SU-DHL-6 (cell line): ENCODE measurements at regions not wholly inside any gene's neighbourhood (a gene's known extent, or its start where the extent isn't known, plus 50 kb on each side); places are given as distances from the start of the nearest gene placed in this dataset.
"Not testable (repeated sequence)": the region's sequence is repeated elsewhere in the genome, so short reads cannot be mapped to it uniquely, and the experiment has no call there.

Experiments
- H2AFZ ChIP-seq: fragments of 200-600 bp; sonication (generic); 2 replicates; pipeline ENCODE4 v1.6.1; 2014; ENCODE audit warnings: low read depth, mild to moderate bottlenecking, moderate library complexity, mixed read lengths, antibody characterized with exemption, low read length; ENCODE audit not compliant: severe bottlenecking
- H3F3A ChIP-seq: fragments of 200-600 bp; shearing (Covaris generic); 2 replicates; pipeline ENCODE4 v1.6.0; 2016; ENCODE audit warnings: antibody characterized with exemption, mild to moderate bottlenecking; ENCODE audit not compliant: insufficient read depth
- H3K27ac ChIP-seq: fragments of 200-600 bp; sonication (generic); 2 replicates; pipeline ENCODE4 v1.5.1; 2016; ENCODE audit warnings: low read depth, mild to moderate bottlenecking, low read length, moderate library complexity, mixed read lengths
- H3K27me3 ChIP-seq: fragments of 200-600 bp; sonication (generic), shearing (Covaris generic); 2 replicates; pipeline ENCODE4 v1.6.0; 2014; ENCODE audit warnings: mild to moderate bottlenecking, low read length
- H3K36me3 ChIP-seq: fragments of 200-600 bp; sonication (generic); 2 replicates; pipeline ENCODE4 v1.6.1; 2014; ENCODE audit warnings: mild to moderate bottlenecking, low read length, mixed read lengths
- H3K4me2 ChIP-seq: fragments of 300-600, 200-600 bp; shearing (Covaris generic), sonication (generic); 2 replicates; pipeline ENCODE4 v1.6.0; 2014; ENCODE audit warnings: low read length, low read depth, mild to moderate bottlenecking; ENCODE audit not compliant: poor library complexity, severe bottlenecking
- H3K4me3 ChIP-seq: fragments of 200-600 bp; sonication (generic); 2 replicates; pipeline ENCODE4 v1.5.1; 2014; ENCODE audit warnings: antibody characterized with exemption, low read length, mild to moderate bottlenecking, mixed read lengths; ENCODE audit not compliant: insufficient read depth, poor library complexity, severe bottlenecking
- H3K79me2 ChIP-seq: fragments of 200-600 bp; sonication (generic); 2 replicates; pipeline ENCODE4 v1.6.1; 2014; ENCODE audit warnings: mild to moderate bottlenecking, low read length, moderate library complexity; ENCODE audit not compliant: insufficient read depth
- H3K9ac ChIP-seq: fragments of 200-600 bp; sonication (generic); 2 replicates; pipeline ENCODE4 v1.7.0; 2014; ENCODE audit warnings: mild to moderate bottlenecking, low read length
- H3K9me2 ChIP-seq: fragments of 200-600 bp; sonication (generic); replicated peaks from 2 replicates; pipeline ENCODE4 v1.6.1; 2014; ENCODE audit warnings: low read length; ENCODE audit not compliant: insufficient read depth
- H3K9me3 ChIP-seq: fragments of 200-600 bp; sonication (generic); 2 replicates; pipeline ENCODE4 v1.6.1; 2014; ENCODE audit warnings: low read length, mixed read lengths; ENCODE audit not compliant: insufficient read depth
- H4K20me1 ChIP-seq: fragments of 200-600 bp; sonication (generic); 2 replicates; pipeline ENCODE4 v1.6.1; 2014; ENCODE audit warnings: low read depth, mild to moderate bottlenecking, antibody characterized with exemption, low read length, moderate library complexity, mixed read lengths
- EZH2phosphoT487 ChIP-seq: fragments of 200-600 bp; sonication (generic), shearing (Covaris generic); conservative IDR thresholded peaks from 2 replicates; pipeline ENCODE4 v1.6.1; 2018; ENCODE audit warnings: mild to moderate bottlenecking, antibody characterized with exemption, low read length, moderate library complexity, mixed read lengths
- TF ChIP-seq, protein P1 (sequence below): fragments of 200-600 bp; sonication (generic); IDR thresholded peaks from one replicate; pipeline ENCODE4 v1.5.1; 2017; ENCODE audit warnings: antibody characterized with exemption, mild to moderate bottlenecking, low read length, moderate library complexity; ENCODE audit not compliant: insufficient read depth, poor library complexity, severe bottlenecking

DNA sequence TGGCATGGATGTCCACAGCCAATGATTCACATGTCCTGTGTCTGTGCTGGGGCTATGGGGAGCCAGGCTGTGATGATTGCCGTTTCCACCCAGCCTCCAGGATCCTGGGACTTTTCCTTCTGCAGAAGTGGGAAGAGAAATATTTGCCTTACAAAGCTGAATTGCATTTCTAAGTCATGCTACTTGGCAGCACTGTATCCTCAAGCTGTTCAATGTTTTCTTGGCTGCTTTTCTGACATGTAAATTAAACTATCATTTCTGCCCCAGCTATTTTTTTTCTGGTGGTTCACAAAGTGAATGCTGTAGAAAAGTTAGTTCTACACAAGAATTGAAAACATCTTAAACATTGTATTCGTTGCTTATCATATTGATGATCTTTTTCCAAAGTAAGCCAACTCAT is 51.9 kb upstream of the TCERG1L start:
- Histone ChIP-seq H3K27ac (no peak overlapping the region), H3K27me3 (no peaks in the 10 kb centered on the region), H3K36me3 (no peaks in the 10 kb centered on the region), H3K4me3 (no peak overlapping the region), H3K9me3 (no peaks in the 10 kb centered on the region), H3K4me2 (no peak overlapping the region), H2AFZ (no peak overlapping the region), H3K9me2 (no peaks in the 10 kb centered on the region), H4K20me1 (no peaks in the 10 kb centered on the region), H3K9ac (no peak overlapping the region), H3K79me2 (no peaks in the 10 kb centered on the region), H3F3A (no peaks in the 10 kb centered on the region)
- TF ChIP-seq EZH2phosphoT487: no peak
- TF ChIP-seq, protein P1, sequence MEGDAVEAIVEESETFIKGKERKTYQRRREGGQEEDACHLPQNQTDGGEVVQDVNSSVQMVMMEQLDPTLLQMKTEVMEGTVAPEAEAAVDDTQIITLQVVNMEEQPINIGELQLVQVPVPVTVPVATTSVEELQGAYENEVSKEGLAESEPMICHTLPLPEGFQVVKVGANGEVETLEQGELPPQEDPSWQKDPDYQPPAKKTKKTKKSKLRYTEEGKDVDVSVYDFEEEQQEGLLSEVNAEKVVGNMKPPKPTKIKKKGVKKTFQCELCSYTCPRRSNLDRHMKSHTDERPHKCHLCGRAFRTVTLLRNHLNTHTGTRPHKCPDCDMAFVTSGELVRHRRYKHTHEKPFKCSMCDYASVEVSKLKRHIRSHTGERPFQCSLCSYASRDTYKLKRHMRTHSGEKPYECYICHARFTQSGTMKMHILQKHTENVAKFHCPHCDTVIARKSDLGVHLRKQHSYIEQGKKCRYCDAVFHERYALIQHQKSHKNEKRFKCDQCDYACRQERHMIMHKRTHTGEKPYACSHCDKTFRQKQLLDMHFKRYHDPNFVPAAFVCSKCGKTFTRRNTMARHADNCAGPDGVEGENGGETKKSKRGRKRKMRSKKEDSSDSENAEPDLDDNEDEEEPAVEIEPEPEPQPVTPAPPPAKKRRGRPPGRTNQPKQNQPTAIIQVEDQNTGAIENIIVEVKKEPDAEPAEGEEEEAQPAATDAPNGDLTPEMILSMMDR: no peak

DNA sequence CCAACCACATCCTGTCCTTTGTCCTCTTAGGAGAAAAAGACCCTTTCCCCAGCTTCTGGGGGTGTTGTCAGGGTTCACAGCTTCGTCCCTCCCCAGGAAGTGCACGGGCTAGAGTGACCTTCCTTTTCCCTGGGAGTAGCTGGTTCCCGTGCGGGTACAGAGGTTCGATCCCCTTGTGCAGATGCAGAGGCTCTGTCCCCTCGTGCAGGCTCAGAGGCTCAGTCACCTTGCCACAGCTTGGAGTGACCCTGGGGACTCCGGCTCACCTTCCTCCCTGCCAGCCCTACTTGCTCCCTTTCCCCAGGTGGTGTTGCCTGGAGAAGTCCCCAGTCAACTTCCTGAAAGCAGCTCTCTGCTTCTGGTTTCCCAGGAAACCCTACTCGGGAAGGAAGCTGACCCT is 60.0 kb upstream of the TCERG1L start:
- Histone ChIP-seq H3K4me3 (no peak overlapping the region), H3K9me2 (no peaks in the 10 kb centered on the region), H3K79me2 (no peaks in the 10 kb centered on the region), H3K36me3 (no peaks in the 10 kb centered on the region), H3F3A (no peaks in the 10 kb centered on the region), H3K9me3 (no peaks in the 10 kb centered on the region), H4K20me1 (no peaks in the 10 kb centered on the region), H3K27ac (no peak overlapping the region), H3K27me3 (no peaks in the 10 kb centered on the region), H2AFZ (no peak overlapping the region), H3K4me2 (no peak overlapping the region), H3K9ac (no peak overlapping the region)
- TF ChIP-seq EZH2phosphoT487: no peak
- TF ChIP-seq, protein P1: no peak

DNA sequence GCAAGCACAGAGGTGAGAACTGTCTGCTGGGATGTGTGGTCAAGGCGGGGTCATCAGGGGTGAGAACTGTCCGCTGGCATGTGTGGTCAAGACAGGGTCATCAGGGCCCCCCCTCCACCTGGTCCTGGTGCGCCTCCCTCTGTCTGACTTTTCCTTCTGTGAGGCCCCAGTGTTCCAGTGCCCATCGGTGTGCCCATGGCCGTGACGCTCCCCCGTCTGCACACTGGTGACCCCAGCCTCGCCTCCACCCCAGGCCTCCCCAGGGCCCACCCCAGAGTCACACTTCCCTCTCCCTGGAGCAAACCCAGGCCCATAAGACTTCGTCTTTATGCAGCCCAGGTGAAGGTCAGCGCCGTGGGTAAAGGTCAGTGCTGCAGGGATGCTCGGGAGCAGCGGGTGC is 70.1 kb upstream of the TCERG1L start:
- no peaks in the 10 kb centered on the region for H3K9me2 ChIP-seq
- no peak overlapping the region for H3K9ac ChIP-seq
- no peaks in the 10 kb centered on the region for H3K36me3 ChIP-seq
- no peak overlapping the region for H3K4me2 ChIP-seq
- no peaks in the 10 kb centered on the region for H3F3A ChIP-seq
- H2AFZ ChIP-seq: no peak overlapping the region
- no peaks in the 10 kb centered on the region for H4K20me1 ChIP-seq
- no peaks in the 10 kb centered on the region for H3K9me3 ChIP-seq
- H3K27me3 ChIP-seq: no peaks in the 10 kb centered on the region
- TF ChIP-seq EZH2phosphoT487: no peak
- TF ChIP-seq, protein P1: no peak
- no peak overlapping the region for H3K27ac ChIP-seq
- no peaks in the 10 kb centered on the region for H3K79me2 ChIP-seq
- H3K4me3 ChIP-seq: no peak overlapping the region

DNA sequence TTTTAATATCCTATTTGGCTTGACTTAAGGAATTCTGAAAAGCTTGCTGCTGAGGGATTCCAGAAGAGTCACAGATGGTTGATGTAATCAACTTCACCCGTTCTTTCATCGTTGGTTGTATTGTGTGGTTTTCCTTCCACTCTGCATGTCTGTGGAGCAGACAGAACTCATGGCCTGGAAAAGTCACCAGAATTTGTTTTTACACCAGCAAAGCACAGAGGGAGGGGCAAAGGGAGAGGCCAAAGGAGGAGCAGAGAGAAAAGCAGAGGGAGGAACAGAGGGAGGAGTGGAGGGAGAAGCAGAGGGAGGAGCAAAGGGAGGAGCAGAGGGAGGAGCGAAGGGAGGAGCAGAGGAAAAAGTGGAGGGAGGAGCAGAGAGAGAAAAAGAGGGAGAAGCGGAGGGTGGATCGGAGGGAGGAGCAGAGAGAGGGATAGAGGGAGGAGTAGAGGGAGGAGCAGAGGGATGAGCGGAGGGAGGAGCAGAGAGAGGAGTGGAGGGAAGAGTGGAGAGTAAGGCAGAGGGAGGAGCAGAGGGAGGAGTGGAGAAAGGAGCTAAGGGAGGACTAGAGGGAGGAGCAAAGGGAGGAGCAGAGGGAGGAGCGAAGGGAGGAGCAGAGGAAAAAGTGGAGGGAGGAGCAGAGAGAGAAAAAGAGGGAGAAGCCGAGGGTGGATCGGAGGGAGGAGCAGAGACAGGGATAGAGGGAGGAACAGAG is 73.8 kb upstream of the TCERG1L start:
- H4K20me1 ChIP-seq, H3K79me2 ChIP-seq, H3K36me3 ChIP-seq, H3K9me2 ChIP-seq, H3K4me3 ChIP-seq, H3K9me3 ChIP-seq, H2AFZ ChIP-seq, H3K4me2 ChIP-seq, H3K9ac ChIP-seq, H3F3A ChIP-seq, H3K27ac ChIP-seq, H3K27me3 ChIP-seq: not testable (repeated sequence)
